ENCODE measurements at regions not wholly inside any gene's neighbourhood (a gene's known extent, or its start where the extent isn't known, plus 50 kb on each side); places are given as distances from the start of the nearest gene placed in this dataset.

- intact Hi-C loops (cut with micrococcal nuclease) (loop anchor here (1.0 to 10.0 kb wide), 22 partner anchors 124 to 1932 kb away; partner anchors contain the start of genes ABHD13 and EFNB2), dilution Hi-C loops (cut with MboI; ENCODE audit: extremely low pct_ligation_motif_present, low sequenced_read_pairs) (no loop called here)
- Histone ChIP-seq H3K4me1 (ENCODE audit: control insufficient read depth, extremely low read depth, insufficient read depth, low read length) (peaks cover 27% of the 10 kb centered on the region), H3K27ac (ENCODE audit: insufficient read depth, low read depth, low read length) (peak overlapping the region; percentile 90), H3K4me2 (ENCODE audit: insufficient read depth, low read length) (peak overlapping the region; percentile 64), H3K4me3 (replicated peaks in 1 of 3; ENCODE audit: insufficient read depth in 1 of 3, low read depth in 1 of 3, low read length in 3 of 3) (peak overlapping the region in 1 of 3 experiments; percentile 7), H3K79me2 (ENCODE audit: control insufficient read depth, insufficient read depth, low read length) (no peaks in the 10 kb centered on the region), H3K27me3 (ENCODE audit: control insufficient read depth in 2 of 2, insufficient read depth in 2 of 2, low read length in 2 of 2) (peaks cover 2 to 8% of the 10 kb centered on the region in 2 experiments), H3K9ac (replicated peaks; ENCODE audit: extremely low read depth, insufficient read depth, low read length) (peak overlapping the region; percentile 98), H3K9me1 (replicated peaks; ENCODE audit: control insufficient read depth, extremely low read depth, insufficient read depth, low read length) (no peaks in the 10 kb centered on the region), H3K9me3 (replicated peaks; ENCODE audit: control insufficient read depth, insufficient read depth, low read length) (no peaks in the 10 kb centered on the region), H4K20me1 (replicated peaks; ENCODE audit: control insufficient read depth, extremely low read depth, insufficient read depth, low read length) (no peaks in the 10 kb centered on the region), H2AFZ (ENCODE audit: low read depth, low read length) (peak overlapping the region; percentile 14), H3K36me3 (ENCODE audit: control insufficient read depth in 2 of 2, extremely low read depth in 1 of 2, insufficient read depth in 2 of 2, low read length in 2 of 2) (no peaks in the 10 kb centered on the region)
- CTCF ChIA-PET, result interaction anchor here (0.8 to 2.0 kb wide), 11 partner anchors 8 to 1509 kb away, joined by 3 to 14 read pairs (median 5); partner anchors contain the start of gene EFNB2
- FAIRE-seq, result peak; percentile 95
- POLR2A ChIA-PET, result interaction anchor here (0.6 to 1.6 kb wide), 2 partner anchors 384 to 392 kb away, joined by 3 to 8 read pairs; partner anchors contain the start of gene EFNB2
- no TSS peak for BruUV-seq (replicated peaks)
- peak; percentile 99 for DNase-seq (ENCODE audit: low read depth, low spot score)
- peak; percentile 66 for TF ChIP-seq POLR2AphosphoS5 (IDR thresholded peaks at IDR 0.05; ENCODE audit: insufficient read depth, low read depth, low read length)
- peak; percentile 54 for TF ChIP-seq POLR2A (IDR thresholded peaks at IDR 0.05; ENCODE audit: low read depth, low read length)
- peak; percentile 53 for TF ChIP-seq GATA2 (IDR thresholded peaks at IDR 0.05; ENCODE audit: insufficient read depth, insufficient read length, low read depth, low read length)
- no peak for TF ChIP-seq FOS (IDR thresholded peaks at IDR 0.05; ENCODE audit: borderline replicate concordance, insufficient read depth, low read length)
- peak; percentile 55 for TF ChIP-seq JUN (IDR thresholded peaks at IDR 0.05; ENCODE audit: borderline replicate concordance, insufficient read depth, insufficient read length, low read depth)
Observed at GRCh38 chr13:106919638-106920037, 351.7 kb upstream of the ARGLU1 start.

DNA sequence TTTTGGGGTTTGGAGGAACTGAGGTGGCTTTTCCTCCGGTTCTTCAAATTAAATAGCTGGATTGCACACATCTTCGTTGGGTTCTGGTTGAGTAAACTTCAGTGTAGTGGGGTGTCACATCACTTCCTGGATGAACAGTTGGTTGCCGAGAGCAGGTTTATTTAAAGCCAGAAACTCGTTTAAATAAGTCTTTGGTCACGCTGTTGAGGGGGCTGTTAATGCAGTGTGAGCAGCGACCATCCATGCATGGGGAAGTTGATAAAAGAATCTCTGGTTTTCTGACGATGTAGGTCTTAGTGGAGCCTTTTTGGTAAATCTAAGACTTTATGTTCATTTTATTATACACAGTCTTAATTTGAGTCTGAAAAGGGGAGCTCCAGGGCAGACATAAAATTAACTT, 351.2 kb upstream of the ARGLU1 start:
- no peak for FAIRE-seq
- no peaks in the 10 kb centered on the region for H4K20me1 ChIP-seq (replicated peaks; ENCODE audit: control insufficient read depth, extremely low read depth, insufficient read depth, low read length)
- intact Hi-C loops (cut with micrococcal nuclease) (loop anchor here (1.0 to 10.0 kb wide), 22 partner anchors 124 to 1932 kb away; partner anchors contain the start of genes ABHD13 and EFNB2), dilution Hi-C loops (cut with MboI; ENCODE audit: extremely low pct_ligation_motif_present, low sequenced_read_pairs) (no loop called here)
- TSS peak; percentile 68 for BruUV-seq (replicated peaks)
- CTCF ChIA-PET, result interaction anchor here (0.9 to 2.0 kb wide), 9 partner anchors 9 to 1508 kb away, joined by 3 to 14 read pairs (median 5); partner anchors contain the start of gene EFNB2
- H3K9me3 ChIP-seq (replicated peaks; ENCODE audit: control insufficient read depth, insufficient read depth, low read length), result no peaks in the 10 kb centered on the region
- peaks cover 27% of the 10 kb centered on the region for H3K4me1 ChIP-seq (ENCODE audit: control insufficient read depth, extremely low read depth, insufficient read depth, low read length)
- no peaks in the 10 kb centered on the region for H3K79me2 ChIP-seq (ENCODE audit: control insufficient read depth, insufficient read depth, low read length)
- H3K27ac ChIP-seq (ENCODE audit: insufficient read depth, low read depth, low read length), result peak overlapping the region; percentile 90
- H2AFZ ChIP-seq (ENCODE audit: low read depth, low read length), result peak overlapping the region; percentile 25
- peaks cover 6 to 12% of the 10 kb centered on the region in 2 experiments for H3K27me3 ChIP-seq (ENCODE audit: control insufficient read depth in 2 of 2, insufficient read depth in 2 of 2, low read length in 2 of 2)
- POLR2A ChIA-PET, result interaction anchor here (0.6 to 1.6 kb wide), 2 partner anchors 384 to 391 kb away, joined by 3 to 8 read pairs; partner anchors contain the start of gene EFNB2
- H3K4me3 ChIP-seq (replicated peaks in 1 of 3; ENCODE audit: insufficient read depth in 1 of 3, low read depth in 1 of 3, low read length in 3 of 3), result peak overlapping the region in 1 of 3 experiments; percentile 7
- TF ChIP-seq FOS (IDR thresholded peaks at IDR 0.05; ENCODE audit: borderline replicate concordance, insufficient read depth, low read length), result no peak
- no peak for TF ChIP-seq POLR2A (IDR thresholded peaks at IDR 0.05; ENCODE audit: low read depth, low read length)
- TF ChIP-seq EZH2 (IDR thresholded peaks at IDR 0.05; ENCODE audit: borderline replicate concordance, low read depth, low read length, severe bottlenecking), result no peak
- TF ChIP-seq POLR2AphosphoS5 (IDR thresholded peaks at IDR 0.05; ENCODE audit: insufficient read depth, low read depth, low read length), result no peak
- no peak for TF ChIP-seq JUN (IDR thresholded peaks at IDR 0.05; ENCODE audit: borderline replicate concordance, insufficient read depth, insufficient read length, low read depth)
- TF ChIP-seq, protein P1, sequence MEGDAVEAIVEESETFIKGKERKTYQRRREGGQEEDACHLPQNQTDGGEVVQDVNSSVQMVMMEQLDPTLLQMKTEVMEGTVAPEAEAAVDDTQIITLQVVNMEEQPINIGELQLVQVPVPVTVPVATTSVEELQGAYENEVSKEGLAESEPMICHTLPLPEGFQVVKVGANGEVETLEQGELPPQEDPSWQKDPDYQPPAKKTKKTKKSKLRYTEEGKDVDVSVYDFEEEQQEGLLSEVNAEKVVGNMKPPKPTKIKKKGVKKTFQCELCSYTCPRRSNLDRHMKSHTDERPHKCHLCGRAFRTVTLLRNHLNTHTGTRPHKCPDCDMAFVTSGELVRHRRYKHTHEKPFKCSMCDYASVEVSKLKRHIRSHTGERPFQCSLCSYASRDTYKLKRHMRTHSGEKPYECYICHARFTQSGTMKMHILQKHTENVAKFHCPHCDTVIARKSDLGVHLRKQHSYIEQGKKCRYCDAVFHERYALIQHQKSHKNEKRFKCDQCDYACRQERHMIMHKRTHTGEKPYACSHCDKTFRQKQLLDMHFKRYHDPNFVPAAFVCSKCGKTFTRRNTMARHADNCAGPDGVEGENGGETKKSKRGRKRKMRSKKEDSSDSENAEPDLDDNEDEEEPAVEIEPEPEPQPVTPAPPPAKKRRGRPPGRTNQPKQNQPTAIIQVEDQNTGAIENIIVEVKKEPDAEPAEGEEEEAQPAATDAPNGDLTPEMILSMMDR (IDR thresholded peaks at IDR 0.05; ENCODE audit: extremely low read depth in 1 of 2, insufficient read depth in 1 of 2, low read depth in 1 of 2, low read length in 2 of 2), result no peak
- no peak for TF ChIP-seq GATA2 (IDR thresholded peaks at IDR 0.05; ENCODE audit: insufficient read depth, insufficient read length, low read depth, low read length)
- no peak for TF ChIP-seq MYC (IDR thresholded peaks at IDR 0.05; ENCODE audit: low read depth, low read length)
- TF ChIP-seq, protein P2, sequence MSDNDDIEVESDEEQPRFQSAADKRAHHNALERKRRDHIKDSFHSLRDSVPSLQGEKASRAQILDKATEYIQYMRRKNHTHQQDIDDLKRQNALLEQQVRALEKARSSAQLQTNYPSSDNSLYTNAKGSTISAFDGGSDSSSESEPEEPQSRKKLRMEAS (IDR thresholded peaks at IDR 0.05; ENCODE audit: insufficient read depth, insufficient read length), result no peak
- DNase-seq (ENCODE audit: low read depth, low spot score), result no peak
- no peaks in the 10 kb centered on the region for H3K36me3 ChIP-seq (ENCODE audit: control insufficient read depth in 2 of 2, extremely low read depth in 1 of 2, insufficient read depth in 2 of 2, low read length in 2 of 2)
- H3K9me1 ChIP-seq (replicated peaks; ENCODE audit: control insufficient read depth, extremely low read depth, insufficient read depth, low read length), result no peaks in the 10 kb centered on the region
- H3K4me2 ChIP-seq (ENCODE audit: insufficient read depth, low read length), result peak overlapping the region; percentile 53
- H3K9ac ChIP-seq (replicated peaks; ENCODE audit: extremely low read depth, insufficient read depth, low read length), result peak overlapping the region; percentile 98
